GM18867 (cell line): ENCODE measurements at regions not wholly inside any gene's neighbourhood (a gene's known extent, or its start where the extent isn't known, plus 50 kb on each side); places are given as distances from the start of the nearest gene placed in this dataset.

Source experiments
- ATAC-seq: cut with Tn5 transposase; IDR thresholded peaks from one replicate; pipeline ENCODE4 v1.9.1; 2021; ENCODE audit warnings: mild to moderate bottlenecking, moderate library complexity; ENCODE audit not compliant: unreplicated experiment

GRCh38 chr12:124433147-124433874 is 134.1 kb downstream of the NCOR2 start:
- ATAC-seq, result no peak

DNA sequence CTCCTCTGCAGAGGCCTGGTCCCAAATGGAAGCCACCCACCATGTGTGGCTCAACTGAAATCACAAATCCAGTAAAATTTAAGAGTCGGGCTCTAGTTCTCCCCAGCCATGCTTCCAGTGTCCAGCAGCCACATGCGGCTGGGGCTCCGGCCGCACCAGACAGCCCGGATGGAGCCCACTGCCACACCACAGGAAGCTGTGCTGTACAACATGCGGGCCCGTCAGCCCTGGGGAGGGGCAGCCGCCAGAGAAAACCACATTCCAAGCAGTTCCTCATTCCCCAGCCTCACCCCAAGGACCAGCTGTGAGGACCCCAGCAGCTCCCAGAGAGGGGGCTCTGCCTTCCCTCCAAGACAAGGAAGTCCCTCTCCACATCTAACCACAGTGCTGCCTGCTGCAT is 135.0 kb downstream of the NCOR2 start:
- ATAC-seq, result no peak

DNA sequence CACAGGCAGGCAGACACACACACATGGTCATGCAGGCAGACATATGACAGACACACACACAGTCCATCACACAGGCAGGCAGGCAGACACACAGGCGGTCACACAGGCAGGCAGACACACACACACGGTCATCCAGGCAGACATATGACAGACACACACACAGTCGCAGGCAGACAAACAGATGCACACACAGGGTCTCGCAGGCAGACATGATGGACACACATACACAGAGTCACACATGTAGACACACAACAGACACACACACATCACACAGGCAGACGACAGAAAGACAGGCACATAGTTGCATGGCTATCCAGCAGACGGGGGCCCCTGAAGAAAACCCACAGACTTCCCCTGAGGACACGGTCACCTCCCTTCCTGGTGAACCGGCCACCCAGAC is 135.4 kb downstream of the NCOR2 start:
- ATAC-seq, result no peak

- no peak for ATAC-seq
These were observed 135.6 kb downstream of the RFLNA start for GRCh38 chr12:124430491-124430890.

DNA sequence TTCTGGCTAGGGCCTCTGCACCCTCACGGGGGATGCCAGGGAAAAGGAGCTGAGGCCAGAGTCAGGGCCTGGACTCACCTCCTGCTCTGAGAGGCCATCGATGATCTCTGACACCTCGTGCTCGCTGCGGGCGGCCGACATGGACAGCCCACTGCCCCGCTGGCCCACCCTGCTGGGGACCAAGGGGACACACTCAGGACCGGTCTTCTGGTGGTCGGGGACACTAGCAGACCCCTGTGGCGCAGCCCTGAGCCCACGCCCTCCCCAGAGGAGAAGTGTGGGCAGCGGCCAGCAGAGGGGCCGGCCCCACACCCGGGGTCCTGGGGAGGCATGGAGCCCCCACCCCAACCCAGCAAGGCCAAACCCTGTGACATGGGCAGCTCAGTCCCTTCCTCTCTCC is 134.6 kb downstream of the RFLNA start:
- ATAC-seq, result no peak

- no peak for ATAC-seq
These were observed 133.9 kb downstream of the RFLNA start for GRCh38 chr12:124428792-124429281.

DNA sequence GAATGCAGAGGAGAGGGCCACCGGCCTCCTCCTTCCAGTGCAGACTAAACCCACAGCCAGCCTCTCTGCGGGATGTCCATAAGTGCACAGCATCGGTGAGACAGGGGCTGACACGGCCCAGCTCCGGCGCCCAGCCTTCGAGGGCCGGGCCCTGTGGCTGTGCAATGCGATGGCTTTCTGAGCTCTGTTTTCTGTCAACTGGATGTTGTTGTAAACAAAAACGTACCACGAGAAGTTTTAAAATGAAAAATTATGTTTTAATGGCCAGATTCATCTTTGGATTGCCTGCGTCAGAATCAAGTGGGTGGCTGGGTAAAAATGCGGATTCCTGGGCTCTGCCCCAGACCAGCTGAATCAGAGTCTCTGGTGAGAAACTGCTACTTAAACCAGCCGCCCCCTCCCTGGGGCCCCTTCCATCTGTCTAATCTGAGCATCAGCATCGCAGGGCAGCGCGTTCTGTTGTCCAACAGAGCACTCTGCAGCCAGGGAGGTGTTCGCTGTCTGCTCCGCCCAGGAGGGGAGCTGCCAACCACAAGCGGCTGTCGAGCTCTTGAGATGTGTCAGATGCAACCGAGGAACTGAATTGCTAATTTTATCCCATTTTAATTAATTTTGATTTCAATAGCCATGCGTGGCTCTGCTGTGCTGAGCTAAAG is 133.4 kb downstream of the RFLNA start:
- ATAC-seq, result no peak

GRCh38 chr12:124426594-124427555 is 132.0 kb downstream of the RFLNA start:
- no peak for ATAC-seq

- ATAC-seq, result no peak
These were observed 130.8 kb downstream of the RFLNA start for GRCh38 chr12:124425667-124426066.

DNA sequence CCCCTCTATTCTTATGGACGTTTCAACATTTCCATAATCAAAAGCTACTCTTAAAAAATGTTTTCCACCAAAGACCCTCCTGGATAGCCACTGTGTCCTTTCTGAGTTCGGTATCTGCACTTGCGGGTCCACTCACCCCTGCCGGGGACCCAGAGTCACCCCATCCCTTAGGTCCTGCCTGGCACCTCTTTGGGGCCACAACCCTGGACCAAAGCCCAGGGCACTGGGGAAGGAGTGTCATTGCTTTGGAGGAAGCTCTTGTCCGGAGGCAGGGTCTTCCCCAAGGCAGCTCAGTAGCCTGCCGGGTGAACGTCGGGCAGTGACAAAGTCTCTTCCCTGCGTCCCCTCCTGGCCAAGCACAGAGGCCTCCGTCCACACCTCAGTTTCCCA is 129.6 kb downstream of the RFLNA start:
- no peak for ATAC-seq

GRCh38 chr12:124423761-124424515 is 129.0 kb downstream of the RFLNA start:
- ATAC-seq, result no peak

GRCh38 chr12:124422570-124423523 is 128.0 kb downstream of the RFLNA start:
- no peak for ATAC-seq

GRCh38 chr12:124422142-124422569 is 127.3 kb downstream of the RFLNA start:
- no peak for ATAC-seq

DNA sequence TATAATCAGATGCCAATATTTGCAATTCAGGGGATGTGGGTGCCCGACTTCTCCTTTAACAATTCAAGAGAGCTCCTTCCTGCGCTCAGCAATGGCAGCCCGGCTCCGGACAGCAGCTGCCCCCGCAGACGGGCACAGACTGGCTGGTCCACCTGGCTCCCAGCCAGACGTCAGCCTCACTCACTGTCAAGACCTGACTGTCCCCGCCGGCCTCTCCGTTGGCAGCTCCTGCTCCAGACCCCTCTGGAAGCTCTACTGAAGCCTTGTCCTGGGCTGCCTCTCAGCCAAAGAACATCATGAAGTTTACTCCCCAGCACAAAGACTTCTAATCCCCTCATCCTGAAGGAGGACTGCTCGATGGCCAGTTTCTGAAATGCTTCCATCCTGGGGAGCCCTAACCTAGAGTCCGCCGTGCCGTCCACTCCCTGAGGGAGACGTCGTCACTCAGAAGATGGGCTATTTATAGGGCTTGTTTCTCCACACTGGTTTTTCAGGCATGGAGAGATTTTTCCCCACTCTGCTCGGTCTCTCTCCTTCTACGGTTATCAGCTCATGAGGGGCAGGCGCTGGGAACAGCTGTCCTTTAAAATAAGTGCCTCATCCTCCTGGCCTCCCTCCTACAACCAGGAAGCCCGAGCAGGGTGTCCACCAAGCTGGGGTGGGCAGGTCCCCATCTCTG is 126.2 kb downstream of the RFLNA start:
- no peak for ATAC-seq

- ATAC-seq, result no peak
These were observed 125.4 kb downstream of the RFLNA start for GRCh38 chr12:124420041-124420995.

GRCh38 chr12:124419292-124420040 is 124.6 kb downstream of the RFLNA start:
- ATAC-seq, result no peak

DNA sequence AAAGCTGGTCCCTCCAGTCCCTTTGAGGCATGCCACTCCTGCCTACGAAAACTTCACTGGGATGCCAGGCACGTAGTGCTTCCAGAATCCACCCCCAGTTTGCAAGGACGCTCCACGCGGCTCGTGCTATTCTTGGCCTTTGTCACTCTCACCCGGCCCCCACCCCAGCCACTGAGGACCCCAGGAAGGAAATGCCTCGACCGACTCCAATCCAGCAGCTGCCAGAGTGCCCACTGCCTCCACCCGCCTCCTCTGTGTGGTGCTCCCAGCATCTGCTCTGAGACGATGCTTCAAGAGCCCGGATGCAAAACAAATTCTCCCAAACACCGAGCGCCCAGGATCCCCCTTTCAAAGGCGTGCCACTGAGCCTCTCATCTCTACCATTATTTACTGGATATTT is 123.9 kb downstream of the RFLNA start:
- no peak for ATAC-seq
